ENCODE measurements at regions not wholly inside any gene's neighbourhood (a gene's known extent, or its start where the extent isn't known, plus 50 kb on each side); places are given as distances from the start of the nearest gene placed in this dataset.

DNA sequence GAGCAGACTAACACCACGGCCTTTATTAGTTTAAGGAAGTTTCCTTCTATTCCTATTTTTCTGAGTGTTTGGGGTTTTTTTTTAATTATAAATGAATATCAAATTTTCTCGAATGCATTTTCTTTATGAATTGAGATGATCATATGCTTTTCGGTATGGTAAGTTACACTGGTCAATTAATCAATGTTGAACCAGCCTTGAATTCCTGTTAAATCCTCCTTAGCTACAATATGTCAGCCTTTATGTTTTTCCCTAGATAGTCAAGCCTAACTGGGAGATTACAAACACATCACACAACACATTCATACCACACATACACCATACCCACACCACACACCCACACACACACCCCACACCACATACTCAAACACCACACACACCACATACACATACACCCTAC is 247.6 kb downstream of the BRD1 start:
- no peak for DNase-seq (ENCODE audit: low read depth)
- TF ChIP-seq, protein P1, sequence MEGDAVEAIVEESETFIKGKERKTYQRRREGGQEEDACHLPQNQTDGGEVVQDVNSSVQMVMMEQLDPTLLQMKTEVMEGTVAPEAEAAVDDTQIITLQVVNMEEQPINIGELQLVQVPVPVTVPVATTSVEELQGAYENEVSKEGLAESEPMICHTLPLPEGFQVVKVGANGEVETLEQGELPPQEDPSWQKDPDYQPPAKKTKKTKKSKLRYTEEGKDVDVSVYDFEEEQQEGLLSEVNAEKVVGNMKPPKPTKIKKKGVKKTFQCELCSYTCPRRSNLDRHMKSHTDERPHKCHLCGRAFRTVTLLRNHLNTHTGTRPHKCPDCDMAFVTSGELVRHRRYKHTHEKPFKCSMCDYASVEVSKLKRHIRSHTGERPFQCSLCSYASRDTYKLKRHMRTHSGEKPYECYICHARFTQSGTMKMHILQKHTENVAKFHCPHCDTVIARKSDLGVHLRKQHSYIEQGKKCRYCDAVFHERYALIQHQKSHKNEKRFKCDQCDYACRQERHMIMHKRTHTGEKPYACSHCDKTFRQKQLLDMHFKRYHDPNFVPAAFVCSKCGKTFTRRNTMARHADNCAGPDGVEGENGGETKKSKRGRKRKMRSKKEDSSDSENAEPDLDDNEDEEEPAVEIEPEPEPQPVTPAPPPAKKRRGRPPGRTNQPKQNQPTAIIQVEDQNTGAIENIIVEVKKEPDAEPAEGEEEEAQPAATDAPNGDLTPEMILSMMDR (IDR thresholded peaks at IDR 0.05; ENCODE audit: insufficient read depth, low read depth, low read length, missing control alignments): no peak

DNA sequence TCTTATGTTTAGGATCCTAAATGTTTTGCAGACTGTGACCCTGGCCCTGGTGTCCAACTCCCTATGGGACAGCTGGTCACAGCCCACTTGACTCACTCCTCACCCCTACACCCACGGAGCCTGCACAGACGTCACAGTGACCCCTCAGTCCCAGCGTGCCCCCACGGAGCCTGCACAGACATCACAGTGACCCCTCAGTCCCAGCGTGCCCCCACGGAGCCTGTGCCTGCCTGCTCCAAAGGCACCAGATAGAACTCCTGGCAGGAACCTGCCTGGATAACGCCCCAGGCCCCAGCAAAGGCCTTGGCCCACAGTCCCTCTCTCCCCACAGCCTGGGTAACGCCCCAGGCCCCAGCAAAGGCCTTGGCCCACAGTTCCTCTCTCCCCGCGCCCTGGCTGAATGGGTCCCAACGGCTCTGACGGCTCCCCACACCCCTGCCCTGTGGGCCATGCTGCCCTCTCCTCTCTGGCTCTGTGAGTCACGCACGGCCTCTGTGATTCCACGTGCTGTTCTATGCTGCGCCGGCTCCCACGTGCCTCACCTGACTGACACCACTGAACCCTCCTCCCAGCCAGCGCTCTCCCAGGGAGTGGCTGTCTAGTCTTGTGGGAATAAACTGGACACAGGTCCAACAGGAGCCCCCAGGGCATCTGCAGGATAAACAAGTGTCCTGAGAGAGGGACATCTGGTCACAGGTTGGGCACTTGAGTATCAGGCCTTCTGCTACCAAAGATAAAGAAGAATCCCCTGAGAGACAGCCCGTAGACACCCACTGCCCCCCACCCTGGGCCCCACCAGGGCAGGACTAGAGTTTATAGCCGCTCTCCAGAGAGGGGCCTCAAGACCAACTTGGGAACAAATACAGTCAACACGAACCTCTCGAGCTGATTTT is 250.3 kb downstream of the BRD1 start:
- H3K4me3 ChIP-seq (ENCODE audit: low read length): no peak overlapping the region
- DNase-seq (ENCODE audit: low read depth): no peak
- TF ChIP-seq, protein P1 (IDR thresholded peaks at IDR 0.05; ENCODE audit: insufficient read depth, low read depth, low read length, missing control alignments): no peak

More for the DNA sequence above, 247.6 kb downstream of the BRD1 start:
- H3K4me3 ChIP-seq (ENCODE audit: low read length): no peak overlapping the region

- no peak overlapping the region for H3K4me3 ChIP-seq (ENCODE audit: low read length)
- DNase-seq (ENCODE audit: low read depth): no peak
- TF ChIP-seq, protein P1 (IDR thresholded peaks at IDR 0.05; ENCODE audit: insufficient read depth, low read depth, low read length, missing control alignments): no peak
Observed at GRCh38 chr22:49576241-49577141, 251.2 kb downstream of the BRD1 start.

DNA sequence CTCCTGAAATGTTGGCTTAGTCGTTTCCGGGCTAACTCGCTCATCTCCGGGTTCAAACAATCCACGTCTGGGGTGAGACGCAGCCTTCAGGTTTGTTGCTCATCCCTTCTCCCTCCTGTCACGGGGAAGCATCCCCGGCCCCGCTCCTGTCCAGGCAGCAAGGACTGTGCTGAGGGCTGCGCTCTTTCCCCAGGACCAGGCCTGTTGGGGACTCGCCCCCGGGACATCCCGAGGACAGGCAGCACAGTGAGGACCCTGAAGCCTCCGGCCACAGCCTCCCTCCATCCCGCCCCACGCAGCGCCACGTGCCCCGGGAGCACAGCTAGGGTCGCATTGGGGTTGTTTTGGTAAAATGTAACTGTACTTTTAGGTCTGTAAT is 252.0 kb downstream of the BRD1 start:
- DNase-seq (ENCODE audit: low read depth): no peak
- H3K4me3 ChIP-seq (ENCODE audit: low read length): no peak overlapping the region
- TF ChIP-seq, protein P1 (IDR thresholded peaks at IDR 0.05; ENCODE audit: insufficient read depth, low read depth, low read length, missing control alignments): no peak

DNA sequence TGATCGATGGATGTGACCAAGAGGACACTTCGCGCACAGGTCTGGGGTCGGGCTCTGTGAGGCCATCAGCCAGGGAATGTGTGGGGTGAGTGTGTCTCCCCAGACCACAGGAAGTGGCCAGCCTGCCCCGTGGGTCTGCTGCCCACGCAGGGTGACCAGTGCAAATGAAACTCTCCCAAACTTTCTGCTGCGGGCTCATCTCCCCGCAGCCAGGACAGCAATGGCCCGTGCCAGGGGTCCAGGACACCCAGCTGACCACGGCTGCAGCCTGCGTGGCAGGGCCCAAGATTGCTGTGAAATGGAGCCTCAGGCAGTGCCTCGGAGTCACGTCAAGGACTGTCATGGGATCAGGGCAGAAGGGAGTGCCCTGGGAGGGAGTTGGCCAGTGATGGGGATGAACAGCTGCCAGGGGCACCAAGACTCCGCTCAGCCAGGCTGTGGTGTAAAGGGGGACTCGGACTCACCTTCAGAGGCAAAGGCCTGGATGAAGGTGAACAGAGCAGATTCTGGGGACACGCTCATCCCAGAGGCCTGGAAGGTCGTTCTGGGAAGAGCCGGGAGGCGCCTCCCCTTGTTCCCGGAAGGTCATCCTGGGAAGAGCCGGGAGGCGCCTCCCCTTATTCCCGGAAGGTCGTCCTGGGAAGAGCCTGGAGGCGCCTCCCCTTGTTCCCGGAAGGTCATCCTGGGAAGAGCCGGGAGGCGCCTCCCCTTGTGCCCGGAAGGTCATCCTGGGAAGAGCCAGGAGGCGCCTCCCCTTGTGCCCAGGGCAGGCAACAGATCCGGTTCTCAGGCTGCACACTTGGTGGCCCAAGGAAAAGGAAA is 252.6 kb downstream of the BRD1 start:
- no peak overlapping the region for H3K4me3 ChIP-seq (ENCODE audit: low read length)
- DNase-seq (ENCODE audit: low read depth): no peak
- TF ChIP-seq, protein P1 (IDR thresholded peaks at IDR 0.05; ENCODE audit: insufficient read depth, low read depth, low read length, missing control alignments): no peak

DNA sequence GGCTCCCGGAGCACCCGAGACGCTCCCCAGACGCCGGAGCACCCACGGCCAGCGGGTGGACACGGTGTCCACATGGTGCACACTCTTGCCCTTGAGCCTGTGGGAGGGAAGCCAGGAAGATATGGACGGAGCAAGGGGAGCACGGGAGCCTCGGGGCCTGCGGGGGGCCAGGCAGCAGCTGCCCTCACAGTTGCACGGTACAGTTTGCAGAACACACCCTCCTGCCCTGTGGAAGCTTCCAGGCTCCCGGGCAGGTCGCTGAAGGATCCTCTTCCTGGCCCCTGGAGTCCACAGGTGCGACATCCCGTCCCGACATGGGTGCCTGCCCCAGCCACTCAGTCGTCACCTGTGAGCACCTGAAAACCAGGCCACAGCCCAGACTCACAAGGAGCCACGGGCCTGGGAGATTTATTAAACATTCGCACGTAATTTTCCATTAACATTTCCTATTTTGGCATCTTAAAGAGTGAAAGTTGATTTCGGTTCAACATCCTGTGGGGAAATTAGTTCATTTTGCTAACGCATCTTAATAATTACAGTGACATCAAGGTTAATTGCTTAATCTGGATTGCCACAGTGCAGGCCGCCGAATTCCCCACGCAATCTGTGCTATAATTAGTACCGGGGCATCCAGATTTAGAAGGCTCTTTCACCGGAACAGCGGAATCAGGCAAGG is 253.3 kb downstream of the BRD1 start:
- TF ChIP-seq, protein P1 (IDR thresholded peaks at IDR 0.05; ENCODE audit: insufficient read depth, low read depth, low read length, missing control alignments): no peak
- no peak for DNase-seq (ENCODE audit: low read depth)
- no peak overlapping the region for H3K4me3 ChIP-seq (ENCODE audit: low read length)

All from epithelial cell of esophagus (primary cell).